SK-N-SH treated with all-trans-retinoic acid at 6 μM for 48 hours (cell line): ENCODE measurements at regions not wholly inside any gene's neighbourhood (a gene's known extent, or its start where the extent isn't known, plus 50 kb on each side); places are given as distances from the start of the nearest gene placed in this dataset.

Source experiments
- ATAC-seq: fragments of 200-7000 bp; cut with Tn5 transposase; 3 replicates; pipeline ENCODE4 v1.9.1; 2020; ENCODE audit warnings: mild to moderate bottlenecking, moderate library complexity
- ARNTL ChIP-seq: fragments of 450-650 bp; formaldehyde crosslinking; IDR thresholded peaks from 2 replicates; pipeline ENCODE4 v1.5.0; 2020; ENCODE audit warnings: low read depth, mild to moderate bottlenecking, moderate library complexity, borderline replicate concordance
- BACH2 ChIP-seq: fragments of 250-450 bp; sonication (Bioruptor Pico); IDR thresholded peaks from 2 replicates; pipeline ENCODE4 v1.9.0; 2021; ENCODE audit warnings: mild to moderate bottlenecking, borderline replicate concordance
- CSDC2 ChIP-seq: fragments of 250-450 bp; sonication (Bioruptor Pico); IDR thresholded peaks from 2 replicates; pipeline ENCODE4 v1.5.0; 2020; ENCODE audit warnings: mild to moderate bottlenecking, moderate library complexity
- ESRRG ChIP-seq: fragments of 250-450 bp; sonication (Bioruptor Pico); IDR thresholded peaks from 2 replicates; pipeline ENCODE4 v1.6.1; 2021; ENCODE audit warnings: mild to moderate bottlenecking
- GLIS3 ChIP-seq: fragments of 250-450 bp; sonication (Bioruptor Pico); IDR thresholded peaks from 2 replicates; pipeline ENCODE4 v1.5.0; 2020; ENCODE audit warnings: mild to moderate bottlenecking, moderate library complexity
- ISL1 ChIP-seq: fragments of 250-450 bp; sonication (Bioruptor Pico); IDR thresholded peaks from 2 replicates; pipeline ENCODE4 v2.1.2; 2022; ENCODE audit warnings: mild to moderate bottlenecking, moderate library complexity
- OSR1 ChIP-seq: fragments of 250-450 bp; sonication (Bioruptor Pico); IDR thresholded peaks from 2 replicates; pipeline ENCODE4 v1.8.0; 2022; ENCODE audit warnings: moderate library complexity, mild to moderate bottlenecking, inconsistent platforms
- PPARA ChIP-seq: fragments of 250-450 bp; sonication (Bioruptor Pico); IDR thresholded peaks from 2 replicates; pipeline ENCODE4 v1.5.0; 2020; ENCODE audit warnings: mild to moderate bottlenecking, borderline replicate concordance
- RARB ChIP-seq: fragments of 250-450 bp; sonication (Bioruptor Pico); IDR thresholded peaks from 2 replicates; pipeline ENCODE4 v1.8.0; 2021; ENCODE audit warnings: mild to moderate bottlenecking, moderate library complexity
- SNAI2 ChIP-seq: fragments of 250-450 bp; sonication (Bioruptor Pico); IDR thresholded peaks from 2 replicates; pipeline ENCODE4 v1.5.0; 2020; ENCODE audit warnings: mild to moderate bottlenecking, moderate library complexity
- TCF4 ChIP-seq: fragments of 250-450 bp; sonication (Bioruptor Pico); IDR thresholded peaks from 2 replicates; pipeline ENCODE4 v1.8.0; 2021; ENCODE audit warnings: mild to moderate bottlenecking, moderate library complexity, borderline replicate concordance
- TOX ChIP-seq: fragments of 250-450 bp; sonication (Bioruptor Pico); IDR thresholded peaks from 2 replicates; pipeline ENCODE4 v1.8.0; 2021; ENCODE audit warnings: mild to moderate bottlenecking, moderate library complexity, borderline replicate concordance
- ZC3H10 ChIP-seq: fragments of 250-450 bp; sonication (Bioruptor Pico); IDR thresholded peaks from 2 replicates; pipeline ENCODE4 v1.5.1; 2021; ENCODE audit warnings: mild to moderate bottlenecking, moderate library complexity
- ZFP3 ChIP-seq: fragments of 250-450 bp; sonication (Bioruptor Pico); IDR thresholded peaks from 2 replicates; pipeline ENCODE4 v1.5.0; 2020; ENCODE audit warnings: mild to moderate bottlenecking, moderate library complexity
- ZFP30 ChIP-seq: fragments of 450-650 bp; formaldehyde crosslinking; IDR thresholded peaks from 2 replicates; pipeline ENCODE4 v1.5.0; 2022; ENCODE audit warnings: mild to moderate bottlenecking, moderate library complexity
- ZNF565 ChIP-seq: fragments of 450-650 bp; formaldehyde crosslinking; conservative IDR thresholded peaks from 2 replicates; pipeline ENCODE4 v1.5.0; 2020; ENCODE audit warnings: low read depth, mild to moderate bottlenecking, moderate library complexity
- ZNF70 ChIP-seq: fragments of 450-650 bp; formaldehyde crosslinking; IDR thresholded peaks from 2 replicates; pipeline ENCODE4 v1.5.0; 2020; ENCODE audit warnings: mild to moderate bottlenecking, moderate library complexity
- ZNF8 ChIP-seq: fragments of 450-650 bp; formaldehyde crosslinking; IDR thresholded peaks from 2 replicates; pipeline ENCODE4 v1.5.0; 2020; ENCODE audit warnings: mild to moderate bottlenecking, moderate library complexity
- TF ChIP-seq, protein P1 (sequence below): fragments of 250-450 bp; sonication (Bioruptor Pico); IDR thresholded peaks from 2 replicates; pipeline ENCODE4 v1.8.0; 2020; ENCODE audit warnings: mild to moderate bottlenecking, moderate library complexity, borderline replicate concordance
- TF ChIP-seq, protein P2 (sequence below): fragments of 250-450 bp; sonication (Bioruptor Pico); IDR thresholded peaks from 2 replicates; pipeline ENCODE4 v1.8.0; 2021; ENCODE audit warnings: low read depth, mild to moderate bottlenecking, moderate library complexity, borderline replicate concordance
- TF ChIP-seq, protein P3 (sequence below): fragments of 250-450 bp; sonication (Bioruptor Pico); IDR thresholded peaks from 2 replicates; pipeline ENCODE4 v1.5.1; 2021; ENCODE audit warnings: mild to moderate bottlenecking, moderate library complexity
- TF ChIP-seq, protein P4 (sequence below): fragments of 250-450 bp; sonication (Bioruptor Pico); IDR thresholded peaks from 2 replicates; pipeline ENCODE4 v1.5.1; 2020; ENCODE audit warnings: low read depth, mild to moderate bottlenecking, moderate library complexity
- TF ChIP-seq, protein P5 (sequence below): fragments of 250-450 bp; sonication (Bioruptor Pico); IDR thresholded peaks from 2 replicates; pipeline ENCODE4 v1.5.0; 2020; ENCODE audit warnings: mild to moderate bottlenecking, moderate library complexity

DNA sequence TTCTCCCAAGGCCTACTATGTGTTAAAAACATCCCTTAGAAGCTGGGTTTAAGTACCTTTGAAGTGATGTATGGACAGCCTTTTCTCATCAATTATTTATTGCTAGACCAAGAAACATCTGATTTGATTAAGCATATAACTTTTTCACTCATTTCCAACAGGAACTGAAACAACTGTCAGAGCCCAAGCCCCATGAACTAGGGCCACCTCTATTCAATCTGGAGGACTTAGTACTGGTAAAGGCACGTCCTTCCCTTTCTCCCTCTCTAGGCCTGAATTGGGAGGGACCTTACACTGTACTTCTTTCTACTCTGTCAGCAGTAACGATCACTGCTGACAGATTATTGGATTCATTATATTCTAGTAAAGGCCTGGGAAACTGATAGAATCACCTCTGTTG lies 612.0 kb upstream of the CDH8 start:
- no peak for TF ChIP-seq PPARA (CRISPR knock-in tag)
- TF ChIP-seq RARB (CRISPR knock-in tag): no peak
- no peak for TF ChIP-seq ISL1
- TF ChIP-seq CSDC2 (CRISPR knock-in tag): no peak
- TF ChIP-seq ARNTL (CRISPR knock-in tag): no peak
- TF ChIP-seq, protein P1, sequence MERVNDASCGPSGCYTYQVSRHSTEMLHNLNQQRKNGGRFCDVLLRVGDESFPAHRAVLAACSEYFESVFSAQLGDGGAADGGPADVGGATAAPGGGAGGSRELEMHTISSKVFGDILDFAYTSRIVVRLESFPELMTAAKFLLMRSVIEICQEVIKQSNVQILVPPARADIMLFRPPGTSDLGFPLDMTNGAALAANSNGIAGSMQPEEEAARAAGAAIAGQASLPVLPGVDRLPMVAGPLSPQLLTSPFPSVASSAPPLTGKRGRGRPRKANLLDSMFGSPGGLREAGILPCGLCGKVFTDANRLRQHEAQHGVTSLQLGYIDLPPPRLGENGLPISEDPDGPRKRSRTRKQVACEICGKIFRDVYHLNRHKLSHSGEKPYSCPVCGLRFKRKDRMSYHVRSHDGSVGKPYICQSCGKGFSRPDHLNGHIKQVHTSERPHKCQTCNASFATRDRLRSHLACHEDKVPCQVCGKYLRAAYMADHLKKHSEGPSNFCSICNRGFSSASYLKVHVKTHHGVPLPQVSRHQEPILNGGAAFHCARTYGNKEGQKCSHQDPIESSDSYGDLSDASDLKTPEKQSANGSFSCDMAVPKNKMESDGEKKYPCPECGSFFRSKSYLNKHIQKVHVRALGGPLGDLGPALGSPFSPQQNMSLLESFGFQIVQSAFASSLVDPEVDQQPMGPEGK (CRISPR knock-in tag): no peak
- TF ChIP-seq, protein P2, sequence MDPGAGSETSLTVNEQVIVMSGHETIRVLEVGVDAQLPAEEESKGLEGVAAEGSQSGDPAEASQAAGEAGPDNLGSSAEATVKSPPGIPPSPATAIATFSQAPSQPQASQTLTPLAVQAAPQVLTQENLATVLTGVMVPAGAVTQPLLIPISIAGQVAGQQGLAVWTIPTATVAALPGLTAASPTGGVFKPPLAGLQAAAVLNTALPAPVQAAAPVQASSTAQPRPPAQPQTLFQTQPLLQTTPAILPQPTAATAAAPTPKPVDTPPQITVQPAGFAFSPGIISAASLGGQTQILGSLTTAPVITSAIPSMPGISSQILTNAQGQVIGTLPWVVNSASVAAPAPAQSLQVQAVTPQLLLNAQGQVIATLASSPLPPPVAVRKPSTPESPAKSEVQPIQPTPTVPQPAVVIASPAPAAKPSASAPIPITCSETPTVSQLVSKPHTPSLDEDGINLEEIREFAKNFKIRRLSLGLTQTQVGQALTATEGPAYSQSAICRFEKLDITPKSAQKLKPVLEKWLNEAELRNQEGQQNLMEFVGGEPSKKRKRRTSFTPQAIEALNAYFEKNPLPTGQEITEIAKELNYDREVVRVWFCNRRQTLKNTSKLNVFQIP (CRISPR knock-in tag): no peak
- no peak for TF ChIP-seq OSR1 (CRISPR knock-in tag)
- TF ChIP-seq ZNF70 (CRISPR knock-in tag): no peak
- no peak for TF ChIP-seq ZFP3 (CRISPR knock-in tag)
- TF ChIP-seq, protein P3, sequence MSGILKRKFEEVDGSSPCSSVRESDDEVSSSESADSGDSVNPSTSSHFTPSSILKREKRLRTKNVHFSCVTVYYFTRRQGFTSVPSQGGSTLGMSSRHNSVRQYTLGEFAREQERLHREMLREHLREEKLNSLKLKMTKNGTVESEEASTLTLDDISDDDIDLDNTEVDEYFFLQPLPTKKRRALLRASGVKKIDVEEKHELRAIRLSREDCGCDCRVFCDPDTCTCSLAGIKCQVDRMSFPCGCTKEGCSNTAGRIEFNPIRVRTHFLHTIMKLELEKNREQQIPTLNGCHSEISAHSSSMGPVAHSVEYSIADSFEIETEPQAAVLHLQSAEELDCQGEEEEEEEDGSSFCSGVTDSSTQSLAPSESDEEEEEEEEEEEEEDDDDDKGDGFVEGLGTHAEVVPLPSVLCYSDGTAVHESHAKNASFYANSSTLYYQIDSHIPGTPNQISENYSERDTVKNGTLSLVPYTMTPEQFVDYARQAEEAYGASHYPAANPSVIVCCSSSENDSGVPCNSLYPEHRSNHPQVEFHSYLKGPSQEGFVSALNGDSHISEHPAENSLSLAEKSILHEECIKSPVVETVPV (CRISPR knock-in tag): no peak
- TF ChIP-seq GLIS3 (CRISPR knock-in tag): no peak
- TF ChIP-seq BACH2 (CRISPR knock-in tag): no peak
- TF ChIP-seq ESRRG (CRISPR knock-in tag): no peak
- TF ChIP-seq TCF4 (CRISPR knock-in tag): no peak
- no peak for ATAC-seq

DNA sequence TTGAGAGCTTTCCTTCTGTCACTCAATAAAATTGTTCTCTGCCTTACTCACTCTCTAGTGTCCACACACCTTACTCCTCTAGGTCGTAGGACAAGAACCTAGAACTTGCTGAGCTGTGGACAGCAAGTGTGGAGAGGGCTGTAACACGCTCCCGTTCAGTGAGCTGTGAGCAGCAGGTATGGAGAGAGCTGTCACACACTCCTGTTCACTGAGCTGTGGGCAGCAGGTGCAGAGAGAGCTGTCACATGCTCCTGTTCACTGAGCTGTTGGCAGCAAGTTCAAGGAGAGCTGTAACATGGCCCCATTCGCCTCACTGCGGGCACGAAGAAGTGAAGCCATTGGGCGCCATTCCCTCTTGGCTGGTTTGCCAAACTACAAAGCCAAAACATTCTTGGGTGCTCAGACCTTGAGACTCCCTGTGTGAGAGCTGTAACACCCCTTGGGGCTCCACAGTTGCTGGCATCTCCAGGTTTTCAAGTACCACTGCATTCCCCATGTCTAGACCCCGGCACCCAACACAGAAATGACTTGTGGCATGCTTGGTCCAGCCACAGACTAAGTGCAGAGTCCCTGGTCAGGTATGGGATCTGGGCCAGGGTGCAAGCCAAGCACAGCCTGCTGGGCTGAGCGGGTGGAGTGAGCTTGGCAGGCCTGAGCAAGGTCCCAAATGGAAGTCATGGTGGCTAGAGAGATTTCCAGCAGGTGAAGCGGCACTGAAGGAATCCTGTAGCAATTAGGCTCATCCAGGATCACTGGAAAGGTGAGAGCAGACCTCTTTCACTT lies 608.0 kb upstream of the CDH8 start:
- TF ChIP-seq SNAI2 (CRISPR knock-in tag) (no peak), ESRRG (CRISPR knock-in tag) (no peak), TCF4 (CRISPR knock-in tag) (no peak), GLIS3 (CRISPR knock-in tag) (no peak), PPARA (CRISPR knock-in tag) (no peak), OSR1 (CRISPR knock-in tag) (no peak), ZNF8 (CRISPR knock-in tag) (no peak), ARNTL (CRISPR knock-in tag) (no peak), ZNF70 (CRISPR knock-in tag) (no peak), RARB (CRISPR knock-in tag) (no peak), ZC3H10 (CRISPR knock-in tag) (no peak), BACH2 (CRISPR knock-in tag) (no peak), ZNF565 (no peak), CSDC2 (CRISPR knock-in tag) (no peak), ZFP30 (no peak), TOX (CRISPR knock-in tag) (no peak)
- TF ChIP-seq, protein P2 (CRISPR knock-in tag): no peak
- TF ChIP-seq, protein P4, sequence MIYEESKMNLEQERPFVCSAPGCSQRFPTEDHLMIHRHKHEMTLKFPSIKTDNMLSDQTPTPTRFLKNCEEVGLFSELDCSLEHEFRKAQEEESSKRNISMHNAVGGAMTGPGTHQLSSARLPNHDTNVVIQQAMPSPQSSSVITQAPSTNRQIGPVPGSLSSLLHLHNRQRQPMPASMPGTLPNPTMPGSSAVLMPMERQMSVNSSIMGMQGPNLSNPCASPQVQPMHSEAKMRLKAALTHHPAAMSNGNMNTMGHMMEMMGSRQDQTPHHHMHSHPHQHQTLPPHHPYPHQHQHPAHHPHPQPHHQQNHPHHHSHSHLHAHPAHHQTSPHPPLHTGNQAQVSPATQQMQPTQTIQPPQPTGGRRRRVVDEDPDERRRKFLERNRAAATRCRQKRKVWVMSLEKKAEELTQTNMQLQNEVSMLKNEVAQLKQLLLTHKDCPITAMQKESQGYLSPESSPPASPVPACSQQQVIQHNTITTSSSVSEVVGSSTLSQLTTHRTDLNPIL (CRISPR knock-in tag): no peak
- TF ChIP-seq, protein P5, sequence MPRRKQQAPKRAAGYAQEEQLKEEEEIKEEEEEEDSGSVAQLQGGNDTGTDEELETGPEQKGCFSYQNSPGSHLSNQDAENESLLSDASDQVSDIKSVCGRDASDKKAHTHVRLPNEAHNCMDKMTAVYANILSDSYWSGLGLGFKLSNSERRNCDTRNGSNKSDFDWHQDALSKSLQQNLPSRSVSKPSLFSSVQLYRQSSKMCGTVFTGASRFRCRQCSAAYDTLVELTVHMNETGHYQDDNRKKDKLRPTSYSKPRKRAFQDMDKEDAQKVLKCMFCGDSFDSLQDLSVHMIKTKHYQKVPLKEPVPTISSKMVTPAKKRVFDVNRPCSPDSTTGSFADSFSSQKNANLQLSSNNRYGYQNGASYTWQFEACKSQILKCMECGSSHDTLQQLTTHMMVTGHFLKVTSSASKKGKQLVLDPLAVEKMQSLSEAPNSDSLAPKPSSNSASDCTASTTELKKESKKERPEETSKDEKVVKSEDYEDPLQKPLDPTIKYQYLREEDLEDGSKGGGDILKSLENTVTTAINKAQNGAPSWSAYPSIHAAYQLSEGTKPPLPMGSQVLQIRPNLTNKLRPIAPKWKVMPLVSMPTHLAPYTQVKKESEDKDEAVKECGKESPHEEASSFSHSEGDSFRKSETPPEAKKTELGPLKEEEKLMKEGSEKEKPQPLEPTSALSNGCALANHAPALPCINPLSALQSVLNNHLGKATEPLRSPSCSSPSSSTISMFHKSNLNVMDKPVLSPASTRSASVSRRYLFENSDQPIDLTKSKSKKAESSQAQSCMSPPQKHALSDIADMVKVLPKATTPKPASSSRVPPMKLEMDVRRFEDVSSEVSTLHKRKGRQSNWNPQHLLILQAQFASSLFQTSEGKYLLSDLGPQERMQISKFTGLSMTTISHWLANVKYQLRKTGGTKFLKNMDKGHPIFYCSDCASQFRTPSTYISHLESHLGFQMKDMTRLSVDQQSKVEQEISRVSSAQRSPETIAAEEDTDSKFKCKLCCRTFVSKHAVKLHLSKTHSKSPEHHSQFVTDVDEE (CRISPR knock-in tag): no peak
- TF ChIP-seq, protein P1 (CRISPR knock-in tag): no peak
- ATAC-seq: no peak
